GM19455 (cell line): ENCODE measurements at regions not wholly inside any gene's neighbourhood (a gene's known extent, or its start where the extent isn't known, plus 50 kb on each side); places are given as distances from the start of the nearest gene placed in this dataset.

Experiments
- ATAC-seq: cut with Tn5 transposase; IDR thresholded peaks from one replicate; pipeline ENCODE4 v1.9.1; 2021; ENCODE audit not compliant: unreplicated experiment

DNA sequence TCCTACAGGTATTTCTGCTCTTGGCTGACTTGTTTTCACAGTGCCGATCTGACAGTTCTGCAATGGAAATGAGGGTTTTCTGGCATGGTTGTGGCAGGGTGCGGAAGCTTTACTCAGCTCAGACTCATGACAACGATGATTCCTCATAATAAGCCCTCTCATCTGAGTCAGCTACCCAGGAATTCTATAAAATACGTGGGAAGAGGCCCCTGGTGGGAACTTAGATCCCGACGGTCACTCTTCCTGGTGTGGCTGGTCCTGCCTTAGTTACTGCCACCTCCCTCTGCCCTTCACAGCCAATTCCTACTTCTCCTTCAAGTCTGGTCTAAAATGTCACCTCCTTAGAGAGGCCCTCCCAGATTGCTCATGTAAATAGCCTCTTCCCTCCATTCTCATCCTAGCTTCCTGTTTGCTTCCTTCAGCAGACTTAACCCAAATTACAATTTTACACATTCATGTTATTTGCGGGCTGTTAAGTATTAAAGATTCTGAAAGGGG lies 104.2 kb upstream of the MAP1LC3B2 start:
- no peak for ATAC-seq

DNA sequence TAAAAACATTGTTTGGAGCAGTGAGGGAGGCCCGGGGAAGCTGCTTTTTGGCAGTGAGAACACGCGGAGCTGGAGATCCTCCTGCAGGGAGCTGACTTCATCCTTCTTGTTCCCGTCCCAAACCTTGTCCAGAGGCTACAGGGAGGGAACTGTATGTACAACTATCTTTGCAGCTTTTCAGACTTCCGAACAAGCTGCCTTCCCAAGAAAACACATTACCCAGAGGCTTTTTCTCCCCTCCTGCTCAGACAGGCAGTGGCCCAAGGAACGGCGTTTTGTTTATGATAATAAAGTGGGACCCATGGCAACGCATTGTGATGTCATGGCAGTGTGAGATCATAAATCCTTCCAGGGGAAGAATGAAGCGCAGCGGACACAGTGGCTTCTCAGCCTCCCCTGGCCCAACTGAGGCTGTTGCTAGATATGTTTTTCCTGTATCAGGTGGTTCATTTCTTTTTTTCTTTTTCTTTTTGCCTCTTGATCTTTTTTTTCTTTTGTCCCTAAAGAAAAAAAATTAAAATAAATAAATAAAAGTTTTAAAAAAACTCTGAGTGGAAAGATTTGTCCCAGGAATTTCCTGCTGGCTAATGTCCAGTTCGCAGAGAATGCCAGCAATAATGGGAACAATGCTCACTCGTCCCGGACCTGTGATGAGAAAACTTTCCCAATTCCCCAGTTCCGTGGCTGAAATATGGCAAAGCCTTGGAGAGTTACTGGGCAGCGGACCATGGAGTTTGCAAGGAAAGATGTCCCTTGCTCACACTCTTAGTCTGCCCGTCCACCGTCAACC lies 103.4 kb upstream of the MAP1LC3B2 start:
- no peak for ATAC-seq

- ATAC-seq: no peak
Measured at GRCh38 chr12:116456330-116457082, 102.7 kb upstream of the MAP1LC3B2 start.

- ATAC-seq: no peak
Measured at GRCh38 chr12:116458492-116458891, 100.7 kb upstream of the MAP1LC3B2 start.

- ATAC-seq: no peak
Measured at GRCh38 chr12:116459011-116459875, 99.9 kb upstream of the MAP1LC3B2 start.

DNA sequence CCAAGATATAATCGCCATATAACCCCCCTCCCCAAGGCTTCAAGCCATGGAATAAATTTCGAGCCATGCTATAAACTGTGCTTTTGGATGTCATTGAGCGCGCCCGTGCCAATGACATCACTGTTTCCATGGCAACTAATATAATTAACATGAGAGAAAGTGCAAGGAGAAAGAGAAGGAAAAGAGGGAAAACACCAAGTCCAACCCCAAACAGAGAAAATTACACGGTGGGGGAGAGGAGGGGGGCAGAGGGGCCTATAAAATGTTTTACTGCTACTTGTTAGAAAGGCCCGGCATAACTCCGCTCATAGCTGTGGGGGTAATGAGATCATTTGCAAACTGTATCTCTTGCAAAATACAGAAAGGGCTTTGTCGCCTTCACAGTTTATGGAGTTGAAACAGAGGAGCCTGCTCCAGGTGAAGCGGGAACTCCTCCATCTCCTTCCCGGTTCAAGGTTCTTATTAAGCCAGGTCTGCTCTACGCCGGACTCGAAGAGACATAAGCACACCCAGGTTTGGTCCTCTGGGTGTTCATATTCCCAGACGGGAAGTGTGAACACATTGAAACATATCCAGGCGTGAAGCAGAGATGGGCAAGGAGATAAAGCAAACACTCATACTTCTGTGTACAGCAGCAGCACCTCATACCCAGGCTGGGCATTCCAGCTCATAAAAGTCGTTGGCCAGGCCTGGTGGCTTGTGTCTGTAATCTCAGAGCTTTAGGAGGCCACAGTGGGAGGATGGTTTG lies 99.1 kb upstream of the MAP1LC3B2 start:
- ATAC-seq: no peak

DNA sequence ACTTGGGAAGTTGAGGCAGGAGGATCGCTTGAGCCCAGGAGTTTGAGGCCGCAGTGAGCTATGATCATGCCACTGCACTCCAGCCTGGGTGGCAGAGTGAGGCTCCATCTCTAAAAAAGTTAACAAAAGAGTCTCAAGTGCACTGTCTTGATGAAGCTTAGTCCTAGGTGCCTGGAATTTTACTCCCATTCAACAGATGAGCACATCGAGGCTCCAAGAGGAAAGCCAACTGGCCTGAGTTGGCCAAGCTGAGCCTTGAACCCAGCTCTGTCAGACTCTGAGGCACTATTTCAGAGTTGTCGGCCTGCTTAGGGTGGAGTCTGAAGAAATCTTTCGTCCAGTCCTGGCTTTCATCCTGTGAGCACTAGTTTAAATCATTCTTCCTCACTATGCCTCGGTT lies 98.1 kb upstream of the MAP1LC3B2 start:
- no peak for ATAC-seq

DNA sequence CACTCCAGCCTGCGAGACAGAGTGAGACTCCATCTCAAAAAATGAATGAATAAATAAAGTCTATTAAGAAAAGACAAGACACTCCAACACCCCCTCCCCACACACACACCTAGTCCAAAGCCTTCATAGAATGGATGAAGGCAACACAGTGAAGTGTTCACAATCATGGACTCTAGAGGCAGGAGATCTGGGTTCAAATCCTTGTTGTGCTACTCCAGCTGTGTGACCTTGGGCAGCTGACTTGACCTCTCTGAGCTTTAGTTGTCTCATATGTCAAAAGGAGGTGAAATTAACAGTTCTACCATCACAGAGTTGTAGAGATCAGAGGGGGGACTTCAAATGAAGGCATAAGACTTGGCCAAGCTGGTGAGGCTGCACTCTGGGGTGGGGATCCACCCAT lies 95.8 kb upstream of the MAP1LC3B2 start:
- ATAC-seq: no peak

DNA sequence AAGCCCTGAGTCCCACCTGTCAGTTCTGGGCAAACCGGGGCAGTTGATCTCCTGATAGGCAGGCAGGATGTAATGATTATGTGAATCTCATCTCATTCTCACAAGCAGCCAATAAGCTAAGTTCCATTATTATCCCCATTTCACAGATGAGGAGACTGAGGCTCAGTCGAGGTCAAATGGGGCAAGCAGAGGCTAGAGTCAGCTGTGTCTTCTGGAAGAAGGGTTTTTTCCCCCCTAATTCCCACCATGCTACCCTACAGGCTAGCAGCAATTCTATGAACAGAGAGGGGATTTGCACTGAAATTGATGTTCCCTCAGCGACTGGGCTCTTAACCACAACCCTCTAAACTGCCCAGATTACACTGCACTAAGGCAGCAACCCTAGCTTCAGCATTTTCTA lies 93.8 kb upstream of the MAP1LC3B2 start:
- no peak for ATAC-seq

DNA sequence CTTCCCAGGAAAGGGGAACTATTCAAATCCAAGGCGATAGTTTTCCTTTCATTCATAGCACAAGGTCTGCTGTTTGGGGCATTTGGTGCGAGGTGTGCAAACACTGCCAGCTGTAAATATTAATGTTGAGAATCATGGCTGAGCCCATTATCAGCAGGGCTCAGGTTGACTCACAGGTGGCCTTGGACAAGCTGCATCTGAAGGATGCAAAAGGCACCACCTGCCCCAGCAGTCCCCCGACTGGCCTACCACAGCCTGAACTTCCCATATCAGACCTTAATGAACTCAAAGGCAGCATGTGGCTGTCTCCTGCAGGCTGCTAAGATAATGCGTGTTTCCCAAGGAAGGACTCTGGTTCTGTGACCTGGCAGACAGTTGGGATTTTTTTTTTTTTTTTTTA lies 93.3 kb upstream of the MAP1LC3B2 start:
- ATAC-seq: no peak

DNA sequence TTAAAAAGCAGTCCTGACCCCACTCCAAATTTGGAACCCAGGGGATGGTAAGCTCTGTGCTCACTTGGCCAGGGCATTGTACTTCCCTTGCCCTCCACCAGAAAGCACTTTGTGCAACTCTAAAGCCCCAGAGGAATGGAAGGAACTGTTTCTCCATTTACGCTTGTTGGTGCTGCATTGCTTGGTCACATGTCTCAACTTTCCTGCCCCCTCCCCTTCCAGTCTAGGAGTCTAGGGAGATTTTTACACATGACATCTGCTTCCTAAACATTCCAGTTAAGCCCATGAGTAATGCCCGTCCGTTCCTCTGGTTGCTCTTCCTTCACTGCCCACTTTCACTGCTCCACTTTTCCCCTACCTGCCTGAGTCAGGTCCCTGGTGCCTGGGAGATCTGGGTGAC lies 92.6 kb upstream of the MAP1LC3B2 start:
- no peak for ATAC-seq

GRCh38 chr12:116469344-116469743 lies 89.8 kb upstream of the MAP1LC3B2 start:
- ATAC-seq: no peak

GRCh38 chr12:116471544-116471943 lies 87.6 kb upstream of the MAP1LC3B2 start:
- no peak for ATAC-seq

DNA sequence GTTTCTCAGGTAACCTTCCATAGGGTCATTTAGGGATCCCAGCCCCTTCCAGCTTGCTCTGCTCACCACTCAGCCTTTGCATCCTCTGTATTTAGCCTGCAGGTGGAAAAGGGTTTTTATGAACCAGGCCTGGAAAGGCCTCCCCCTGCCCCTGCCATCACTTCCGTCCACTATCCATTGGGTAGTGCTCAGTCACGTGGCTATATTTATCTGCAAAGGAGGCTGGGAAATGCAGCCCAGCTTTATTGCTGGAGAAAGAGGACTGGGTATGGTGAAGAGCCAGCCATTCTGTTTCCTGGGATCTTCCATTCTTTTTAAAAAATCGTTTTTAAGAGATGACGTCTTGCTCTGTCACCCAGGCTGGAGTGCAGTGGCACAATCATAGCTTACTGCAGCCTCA lies 87.0 kb upstream of the MAP1LC3B2 start:
- ATAC-seq: no peak

DNA sequence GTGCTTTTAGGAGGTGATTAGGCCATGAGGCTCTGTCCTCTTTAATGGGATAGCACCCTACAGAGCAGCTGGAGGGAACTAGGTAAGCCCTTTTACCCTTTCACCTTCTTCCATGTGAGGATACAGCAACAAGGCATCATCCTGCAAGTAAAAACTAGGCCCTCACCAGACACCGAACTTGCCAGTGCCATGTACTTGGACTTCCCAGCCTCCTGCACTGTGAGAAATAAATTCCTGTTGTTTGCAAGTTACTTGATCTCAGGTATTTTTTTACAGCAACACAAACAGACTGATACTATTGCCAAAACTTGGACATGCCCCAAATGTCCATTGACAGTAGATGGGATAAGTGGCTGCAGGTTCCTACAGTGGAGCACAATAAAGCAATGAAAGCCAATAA lies 85.8 kb upstream of the MAP1LC3B2 start:
- no peak for ATAC-seq

DNA sequence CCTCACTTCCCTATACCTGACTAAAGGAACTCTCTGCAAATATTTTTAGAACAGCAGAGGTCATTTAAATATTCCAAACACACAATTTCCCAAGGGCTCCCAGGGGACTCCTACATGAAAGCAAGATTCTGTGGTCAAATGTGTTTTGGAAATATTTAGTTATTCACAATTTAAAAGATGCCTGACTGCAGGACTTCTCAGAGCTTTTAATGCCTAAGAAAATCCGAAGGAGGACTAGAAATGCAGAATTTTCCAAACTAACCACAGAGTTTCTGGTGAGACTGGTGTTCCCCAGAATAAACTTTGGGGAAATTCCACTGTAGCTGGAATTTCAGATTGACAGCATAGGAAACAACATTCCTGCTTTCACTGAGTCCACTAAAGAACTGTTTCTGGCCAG lies 84.8 kb upstream of the MAP1LC3B2 start:
- ATAC-seq: no peak

DNA sequence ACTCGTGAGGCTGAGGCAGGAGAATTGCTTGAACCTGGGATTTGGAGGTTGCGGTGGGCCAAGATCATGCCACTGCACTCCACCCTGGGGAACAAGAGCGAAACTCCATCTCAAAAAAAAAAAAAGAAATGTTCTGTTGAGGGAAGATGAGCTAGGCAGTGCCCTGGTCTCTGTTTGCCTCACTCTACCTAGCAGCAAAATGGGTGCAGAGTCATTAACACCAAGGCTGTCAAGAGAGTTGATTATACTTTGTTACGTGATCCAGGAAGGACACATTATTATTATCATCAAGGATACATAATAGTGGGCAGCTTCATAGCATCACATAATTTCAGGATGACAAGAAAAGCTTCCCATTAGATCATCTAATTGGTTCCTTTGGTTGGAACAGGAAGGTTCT lies 84.3 kb upstream of the MAP1LC3B2 start:
- no peak for ATAC-seq

DNA sequence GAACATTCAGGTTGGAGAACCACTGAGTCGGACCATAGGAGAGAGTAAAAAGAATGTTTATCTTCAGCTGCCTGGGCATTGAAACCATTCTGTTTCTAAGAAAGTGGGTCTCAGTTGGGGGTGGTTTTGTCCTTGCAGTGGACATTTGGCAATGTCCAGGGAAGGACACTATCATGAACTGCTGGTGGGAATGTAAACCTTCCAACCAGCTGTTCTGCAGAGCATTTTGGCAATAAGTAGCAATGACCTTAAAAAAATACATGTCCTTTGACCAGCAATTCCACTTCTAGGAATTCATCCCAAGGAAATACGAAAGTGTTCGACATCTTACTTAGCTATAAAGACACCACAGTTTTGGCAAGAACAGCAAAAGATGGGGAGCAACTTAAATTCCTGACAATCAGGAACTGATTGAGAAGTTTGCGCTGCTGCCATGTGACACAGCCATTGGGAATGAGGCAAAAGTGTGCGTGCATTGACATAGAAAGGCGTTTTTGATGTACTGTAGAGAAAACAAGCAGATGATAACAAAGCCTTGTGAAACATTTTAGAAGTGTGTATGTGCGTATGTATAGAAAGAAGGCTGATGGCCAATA lies 82.9 kb upstream of the MAP1LC3B2 start:
- ATAC-seq: no peak

DNA sequence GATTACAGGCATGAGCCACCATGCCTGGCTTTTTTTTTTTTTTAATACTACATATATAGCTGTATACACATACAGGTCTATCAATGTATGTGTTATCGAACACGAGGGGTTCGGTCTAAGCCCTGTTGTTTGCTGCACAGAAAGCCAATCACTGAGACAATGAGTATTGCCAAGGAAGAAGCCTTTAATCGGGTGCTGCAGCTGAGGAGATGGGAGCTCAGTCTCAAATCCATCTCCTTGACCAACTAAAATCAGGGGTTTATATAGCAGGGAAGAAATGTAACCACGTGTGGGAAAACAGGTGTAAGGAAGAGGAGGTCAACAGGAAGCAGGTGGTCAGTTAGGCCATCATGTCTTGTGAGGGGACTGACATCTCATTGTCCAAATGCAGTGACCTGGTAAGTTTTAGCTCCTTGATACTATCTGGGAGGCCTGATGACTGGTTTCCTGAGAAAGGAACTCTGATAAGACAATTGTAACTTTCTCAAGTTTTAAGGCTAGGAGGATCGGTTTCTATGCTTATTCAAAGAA lies 80.9 kb upstream of the MAP1LC3B2 start:
- no peak for ATAC-seq

DNA sequence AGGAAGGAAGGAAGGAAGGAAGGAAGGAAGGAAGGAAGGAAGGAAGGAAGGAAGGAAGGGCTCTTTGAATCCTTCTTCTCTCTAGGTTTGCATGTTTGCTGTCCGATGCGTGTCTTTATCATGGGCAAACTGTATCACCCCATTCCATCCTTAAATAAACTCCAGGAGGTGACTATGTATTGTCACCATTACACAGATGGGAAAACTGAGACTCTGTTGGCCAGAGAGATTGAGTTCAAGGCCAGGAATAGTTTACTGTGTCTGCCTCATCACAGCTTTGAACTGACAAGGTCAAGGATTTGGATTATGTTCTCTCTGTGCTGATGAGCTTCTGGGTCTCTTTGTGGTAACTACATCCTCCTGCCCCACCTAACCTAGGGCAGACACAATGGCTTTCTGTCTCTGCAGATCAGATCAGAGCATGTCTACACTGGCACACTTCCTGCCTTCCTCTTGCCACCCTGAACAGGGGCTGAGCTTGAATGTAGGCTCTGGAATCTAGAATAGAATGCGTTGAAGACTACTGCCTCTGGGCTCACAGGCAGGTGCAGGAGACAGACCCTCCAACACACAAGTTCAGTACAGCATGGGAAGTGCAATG lies 78.9 kb upstream of the MAP1LC3B2 start:
- no peak for ATAC-seq
